PC-3 (cell line): ENCODE measurements at regions not wholly inside any gene's neighbourhood (a gene's known extent, or its start where the extent isn't known, plus 50 kb on each side); places are given as distances from the start of the nearest gene placed in this dataset.

ENCODE experiments used
- ATAC-seq: fragments of 200-7000 bp; cut with Tn5 transposase; 2 replicates; pipeline ENCODE4 v1.9.1; 2020; ENCODE audit warnings: mild to moderate bottlenecking, moderate library complexity
- BruUV-seq: library from RNA; stranded (reverse); fragments of 400-500 nt; replicated peaks from 2 replicates; lab custom pipeline; 2021; lab: Mats Ljungman, UMichigan
- CTCF ChIA-PET: fragments of 300-600 bp; sonication (Branson Sonifier 250); formaldehyde crosslinking; loops from one replicate; lab custom pipeline; 2022; ENCODE audit warnings: antibody characterized with exemption; lab: Charles Lee
- POLR2A ChIA-PET: fragments of 300-600 bp; sonication (Branson Sonifier 250); formaldehyde crosslinking; loops from one replicate; lab custom pipeline; 2022; ENCODE audit warnings: antibody characterized with exemption; ENCODE audit not compliant: unreplicated experiment; lab: Charles Lee
- DNase-seq: peaks from one replicate; pipeline ENCODE4 v3.0.0-alpha.2; 2015
- H2AFZ ChIP-seq: fragments of 300-600 bp; sonication (generic); 2 replicates; pipeline ENCODE4 v1.6.0; 2016; ENCODE audit warnings: antibody characterized with exemption, low read length
- H3F3A ChIP-seq: fragments of 300-600 bp; sonication (generic); one replicate; pipeline ENCODE4 v1.6.0; 2017; ENCODE audit warnings: antibody characterized with exemption, low read length, control low read depth, mild to moderate bottlenecking; ENCODE audit not compliant: unreplicated experiment
- H3K27ac ChIP-seq: fragments of 300-600 bp; sonication (generic); 2 replicates; pipeline ENCODE4 v1.5.1; 2016; ENCODE audit warnings: mild to moderate bottlenecking, low read length
- H3K27me3 ChIP-seq: fragments of 300-600 bp; sonication (generic); 2 replicates; pipeline ENCODE4 v1.6.1; 2016; ENCODE audit warnings: low read length, mixed read lengths
- H3K36me3 ChIP-seq: fragments of 300-600 bp; sonication (generic); 2 replicates; pipeline ENCODE4 v1.6.1; 2016; ENCODE audit warnings: low read depth, mixed run types, low read length, mixed read lengths
- H3K4me1 ChIP-seq: fragments of 300-600 bp; sonication (generic); 2 replicates; pipeline ENCODE4 v1.5.1; 2016; ENCODE audit warnings: low read length; ENCODE audit not compliant: insufficient read depth
- H3K4me2 ChIP-seq: fragments of 300-600 bp; sonication (generic); 2 replicates; pipeline ENCODE4 v1.6.0; 2016; ENCODE audit warnings: low read length
- H3K4me3 ChIP-seq: fragments of 300-600 bp; sonication (generic); 2 replicates; pipeline ENCODE4 v1.5.1; 2016; ENCODE audit warnings: mild to moderate bottlenecking, low read length, mixed read lengths
- H3K79me2 ChIP-seq: fragments of 300-600 bp; sonication (generic); 2 replicates; pipeline ENCODE4 v1.6.1; 2017; ENCODE audit warnings: low read length, mixed read lengths
- H3K9ac ChIP-seq: fragments of 300-600 bp; sonication (generic); 2 replicates; pipeline ENCODE4 v1.6.0; 2016; ENCODE audit warnings: mild to moderate bottlenecking, low read length
- H3K9me2 ChIP-seq: fragments of 300-600 bp; sonication (generic); replicated peaks from 2 replicates; pipeline ENCODE4 v1.6.1; 2016; ENCODE audit warnings: mixed run types, low read length, mixed read lengths
- H3K9me3 ChIP-seq: fragments of 300-600 bp; sonication (generic); 2 replicates; pipeline ENCODE4 v1.6.1; 2016; ENCODE audit warnings: low read length, mixed read lengths
- H4K20me1 ChIP-seq: fragments of 300-600 bp; sonication (generic); 2 replicates; pipeline ENCODE4 v1.6.1; 2016; ENCODE audit warnings: low read length, mixed read lengths
- EZH2 ChIP-seq: fragments of 300-600 bp; sonication (generic); IDR thresholded peaks from one replicate; pipeline ENCODE4 v1.6.1; 2017; ENCODE audit warnings: antibody characterized with exemption, mild to moderate bottlenecking, low read length; ENCODE audit not compliant: unreplicated experiment
- EZH2phosphoT487 ChIP-seq: fragments of 300-600 bp; sonication (generic); IDR thresholded peaks from 2 replicates; pipeline ENCODE4 v1.6.1; 2018; ENCODE audit warnings: mild to moderate bottlenecking, antibody characterized with exemption, low read length, borderline replicate concordance
- intact Hi-C: fragments of 100-400 bp; cut with micrococcal nuclease; formaldehyde crosslinking; loops from 2 replicates; pipeline ENCODE4 v1.9.0; 2023
- TF ChIP-seq, protein P1 (sequence below): fragments of 300-600 bp; sonication (generic); conservative IDR thresholded peaks from 2 replicates; pipeline ENCODE4 v1.5.1; 2017; ENCODE audit warnings: antibody characterized with exemption, low read depth, mild to moderate bottlenecking, low read length

DNA sequence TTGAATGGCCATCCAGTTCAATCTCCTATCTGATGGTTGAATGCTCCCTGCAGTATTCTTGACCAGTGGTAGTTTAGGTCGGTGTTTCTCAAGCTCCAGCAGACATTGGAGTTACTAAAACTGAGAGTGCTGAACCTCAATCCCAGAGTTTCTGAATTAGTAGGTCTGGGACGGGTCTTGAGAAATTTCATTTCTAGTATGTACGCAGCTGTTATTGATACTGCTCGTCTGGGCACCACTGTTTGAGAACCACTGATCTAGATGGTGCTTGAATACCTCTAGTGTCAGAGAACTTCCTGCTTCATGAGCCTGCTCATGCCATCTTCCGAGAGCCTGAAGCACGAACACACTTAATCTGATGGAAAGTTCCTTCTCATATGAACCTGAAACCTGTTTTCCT, 99.4 kb upstream of the CREB5 start:
- Histone ChIP-seq H3K36me3 (no peaks in the 10 kb centered on the region), H3K27ac (peak overlapping the region; percentile 86), H3K4me2 (peak overlapping the region; percentile 43), H3K9me2 (no peaks in the 10 kb centered on the region), H3F3A (no peaks in the 10 kb centered on the region), H2AFZ (peak overlapping the region; percentile 41; the same call in 1 of the 2 replicates), H4K20me1 (no peaks in the 10 kb centered on the region), H3K4me3 (no peak overlapping the region), H3K27me3 (no peaks in the 10 kb centered on the region), H3K9ac (peak overlapping the region; percentile 34; the same call in 1 of the 2 replicates), H3K79me2 (no peaks in the 10 kb centered on the region), H3K4me1 (peaks cover 25% of the 10 kb centered on the region), H3K9me3 (no peaks in the 10 kb centered on the region)
- ChIA-PET POLR2A (no interaction called here), CTCF (no interaction called here)
- no peak for TF ChIP-seq EZH2
- no peak; the same call in 1 of the 2 replicates for ATAC-seq
- intact Hi-C loops, result no loop called here
- no TSS peak for BruUV-seq
- no peak for DNase-seq

GRCh38 chr7:28314841-28315240, 97.5 kb upstream of the CREB5 start:
- ATAC-seq (no peak), DNase-seq (no peak)
- Histone ChIP-seq H3F3A (no peaks in the 10 kb centered on the region), H4K20me1 (no peaks in the 10 kb centered on the region), H3K79me2 (no peaks in the 10 kb centered on the region), H3K27me3 (no peaks in the 10 kb centered on the region), H3K4me1 (peaks cover 25% of the 10 kb centered on the region), H3K9me2 (no peaks in the 10 kb centered on the region), H3K4me2 (no peak overlapping the region), H3K27ac (no peak overlapping the region), H3K9me3 (no peaks in the 10 kb centered on the region), H3K36me3 (no peaks in the 10 kb centered on the region), H3K4me3 (no peak overlapping the region), H3K9ac (no peak overlapping the region), H2AFZ (no peak overlapping the region)
- no TSS peak for BruUV-seq
- intact Hi-C loops, result no loop called here
- POLR2A ChIA-PET, result no interaction called here
- CTCF ChIA-PET, result no interaction called here
- TF ChIP-seq EZH2, result no peak
- no peak for TF ChIP-seq EZH2phosphoT487
- TF ChIP-seq, protein P1, sequence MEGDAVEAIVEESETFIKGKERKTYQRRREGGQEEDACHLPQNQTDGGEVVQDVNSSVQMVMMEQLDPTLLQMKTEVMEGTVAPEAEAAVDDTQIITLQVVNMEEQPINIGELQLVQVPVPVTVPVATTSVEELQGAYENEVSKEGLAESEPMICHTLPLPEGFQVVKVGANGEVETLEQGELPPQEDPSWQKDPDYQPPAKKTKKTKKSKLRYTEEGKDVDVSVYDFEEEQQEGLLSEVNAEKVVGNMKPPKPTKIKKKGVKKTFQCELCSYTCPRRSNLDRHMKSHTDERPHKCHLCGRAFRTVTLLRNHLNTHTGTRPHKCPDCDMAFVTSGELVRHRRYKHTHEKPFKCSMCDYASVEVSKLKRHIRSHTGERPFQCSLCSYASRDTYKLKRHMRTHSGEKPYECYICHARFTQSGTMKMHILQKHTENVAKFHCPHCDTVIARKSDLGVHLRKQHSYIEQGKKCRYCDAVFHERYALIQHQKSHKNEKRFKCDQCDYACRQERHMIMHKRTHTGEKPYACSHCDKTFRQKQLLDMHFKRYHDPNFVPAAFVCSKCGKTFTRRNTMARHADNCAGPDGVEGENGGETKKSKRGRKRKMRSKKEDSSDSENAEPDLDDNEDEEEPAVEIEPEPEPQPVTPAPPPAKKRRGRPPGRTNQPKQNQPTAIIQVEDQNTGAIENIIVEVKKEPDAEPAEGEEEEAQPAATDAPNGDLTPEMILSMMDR, result no peak

- no peak overlapping the region for H3K27ac ChIP-seq
- no peaks in the 10 kb centered on the region for H3K9me2 ChIP-seq
- H3K4me3 ChIP-seq, result no peak overlapping the region
- no peak overlapping the region for H2AFZ ChIP-seq
- H3K9me3 ChIP-seq, result no peaks in the 10 kb centered on the region
- H3K79me2 ChIP-seq, result no peaks in the 10 kb centered on the region
- H3K36me3 ChIP-seq, result no peaks in the 10 kb centered on the region
- H3K4me1 ChIP-seq, result peaks cover 21% of the 10 kb centered on the region
- no peak for DNase-seq
- no peak for ATAC-seq
- no peak overlapping the region for H3K4me2 ChIP-seq
- CTCF ChIA-PET, result no interaction called here
- H3F3A ChIP-seq, result no peaks in the 10 kb centered on the region
- intact Hi-C loops, result loop anchor here (1.0 kb wide), 1 partner anchor 46 kb away; no protein-coding TSS in a partner anchor
- BruUV-seq, result no TSS peak
- H3K27me3 ChIP-seq, result no peaks in the 10 kb centered on the region
- H3K9ac ChIP-seq, result no peak overlapping the region
- POLR2A ChIA-PET, result no interaction called here
- H4K20me1 ChIP-seq, result no peaks in the 10 kb centered on the region
- TF ChIP-seq, protein P1, result no peak
- TF ChIP-seq EZH2phosphoT487 (no peak), EZH2 (no peak)
These were observed 96.5 kb upstream of the CREB5 start for GRCh38 chr7:28315565-28316410.
